Left lung (tissue), 4 donors: ENCODE measurements at regions not wholly inside any gene's neighbourhood (a gene's known extent, or its start where the extent isn't known, plus 50 kb on each side); places are given as distances from the start of the nearest gene placed in this dataset.

ENCODE experiments used
- ATAC-seq: fragments of 200-7000 bp; cut with Tn5 transposase; one replicate; pipeline ENCODE4 v1.9.1; 2020; ENCODE audit warnings: moderate library complexity
- DNase-seq, 4 donors: peaks; one replicate each; pipeline ENCODE4 v3.0.0-alpha.2; 2013 to 2020
- H3K27ac ChIP-seq, 2 donors: fragments of 200-600 bp; sonication (generic) in 1 of 2; one replicate each; pipeline versions ENCODE4 v1.5.0 to v1.8.0; 2020 to 2021
- H3K27me3 ChIP-seq, 2 donors: fragments of 200-600 bp; sonication (generic) in 1 of 2; one replicate each; pipeline versions ENCODE4 v1.5.0 to v1.8.0; 2020 to 2021
- H3K36me3 ChIP-seq, 2 donors: fragments of 200-600 bp; sonication (generic) in 1 of 2; one replicate each; pipeline versions ENCODE4 v1.5.0 to v1.8.0; 2020 to 2021
- H3K4me1 ChIP-seq, 2 donors: fragments of 200-600 bp; one replicate each; pipeline ENCODE4 v1.8.0; 2021
- H3K4me3 ChIP-seq, 2 donors: fragments of 200-600 bp; sonication (generic) in 1 of 2; one replicate each; pipeline versions ENCODE4 v1.5.0 to v1.8.0; 2020 to 2021; ENCODE audit warnings: mild to moderate bottlenecking in 1 of 2
- H3K9me3 ChIP-seq, 2 donors: fragments of 200-600 bp; sonication (generic) in 1 of 2; one replicate each; pipeline versions ENCODE4 v1.5.0 to v1.8.0; 2020 to 2021
- CTCF ChIP-seq, 2 donors: fragments of 200-600 bp; sonication (generic) in 1 of 2; IDR thresholded peaks; one replicate each; pipeline versions ENCODE4 v1.5.0 to v1.8.0; 2021; ENCODE audit warnings: antibody characterized with exemption in 2 of 2
- intact Hi-C, 2 donors: fragments of 100-400 bp; cut with DNase I; formaldehyde crosslinking; loops; one replicate each; pipeline versions ENCODE4 v1.11.2 to v1.14.2; 2022
- donor health status: DM: no; HTN: yes; CAD: no.
- donor health status: DM: no; HTN: no; CAD: no.

- H3K27me3 ChIP-seq: no peaks in the 10 kb centered on the region
- no peaks in the 10 kb centered on the region for H3K36me3 ChIP-seq
- DNase-seq: no peak
- no peaks in the 10 kb centered on the region for H3K4me1 ChIP-seq
- no peaks in the 10 kb centered on the region for H3K9me3 ChIP-seq
- no peak overlapping the region for H3K27ac ChIP-seq
- no peak for TF ChIP-seq CTCF (IDR thresholded peaks at IDR 0.05)
- intact Hi-C loops: no loop called here
- H3K4me3 ChIP-seq: no peak overlapping the region
- ATAC-seq: no peak
Observed at GRCh38 chr5:58041884-58042283, 418.0 kb downstream of the PLK2 start.

- no peak for DNase-seq
- no peak for TF ChIP-seq CTCF (IDR thresholded peaks at IDR 0.05)
- no peaks in the 10 kb centered on the region for H3K4me1 ChIP-seq
- H3K27ac ChIP-seq: no peak overlapping the region
- H3K9me3 ChIP-seq: no peaks in the 10 kb centered on the region
- no peaks in the 10 kb centered on the region for H3K36me3 ChIP-seq
- intact Hi-C loops: no loop called here
- H3K27me3 ChIP-seq: no peaks in the 10 kb centered on the region
- no peak for ATAC-seq
- H3K4me3 ChIP-seq: no peak overlapping the region
Observed at GRCh38 chr5:58040846-58041245, 419.0 kb downstream of the PLK2 start.

GRCh38 chr5:58040044-58040443 is 419.8 kb downstream of the PLK2 start:
- DNase-seq (no peak), ATAC-seq (peak; percentile 62)
- Histone ChIP-seq H3K36me3 (no peaks in the 10 kb centered on the region), H3K27ac (no peak overlapping the region), H3K4me1 (no peaks in the 10 kb centered on the region), H3K4me3 (no peak overlapping the region), H3K9me3 (no peaks in the 10 kb centered on the region), H3K27me3 (no peaks in the 10 kb centered on the region)
- TF ChIP-seq CTCF (IDR thresholded peaks at IDR 0.05): no peak
- intact Hi-C loops: no loop called here

GRCh38 chr5:58037899-58038298 is 422.0 kb downstream of the PLK2 start:
- no peak for TF ChIP-seq CTCF (IDR thresholded peaks at IDR 0.05)
- no peak overlapping the region for H3K27ac ChIP-seq
- H3K4me1 ChIP-seq: no peaks in the 10 kb centered on the region
- intact Hi-C loops: no loop called here
- H3K27me3 ChIP-seq: no peaks in the 10 kb centered on the region
- ATAC-seq (no peak), DNase-seq (no peak)
- H3K36me3 ChIP-seq: no peaks in the 10 kb centered on the region
- no peak overlapping the region for H3K4me3 ChIP-seq
- H3K9me3 ChIP-seq: no peaks in the 10 kb centered on the region

- Histone ChIP-seq H3K27me3 (no peaks in the 10 kb centered on the region), H3K4me1 (peaks cover 0 to 7% of the 10 kb centered on the region in 2 donors), H3K4me3 (no peak overlapping the region), H3K36me3 (no peaks in the 10 kb centered on the region), H3K27ac (no peak overlapping the region), H3K9me3 (no peaks in the 10 kb centered on the region)
- no peak for DNase-seq
- intact Hi-C loops: no loop called here
- no peak for ATAC-seq
- no peak for TF ChIP-seq CTCF (IDR thresholded peaks at IDR 0.05)
Observed at GRCh38 chr5:58025809-58026208, 434.1 kb downstream of the PLK2 start.
